ENCODE measurements at regions not wholly inside any gene's neighbourhood (a gene's known extent, or its start where the extent isn't known, plus 50 kb on each side); places are given as distances from the start of the nearest gene placed in this dataset.

DNA sequence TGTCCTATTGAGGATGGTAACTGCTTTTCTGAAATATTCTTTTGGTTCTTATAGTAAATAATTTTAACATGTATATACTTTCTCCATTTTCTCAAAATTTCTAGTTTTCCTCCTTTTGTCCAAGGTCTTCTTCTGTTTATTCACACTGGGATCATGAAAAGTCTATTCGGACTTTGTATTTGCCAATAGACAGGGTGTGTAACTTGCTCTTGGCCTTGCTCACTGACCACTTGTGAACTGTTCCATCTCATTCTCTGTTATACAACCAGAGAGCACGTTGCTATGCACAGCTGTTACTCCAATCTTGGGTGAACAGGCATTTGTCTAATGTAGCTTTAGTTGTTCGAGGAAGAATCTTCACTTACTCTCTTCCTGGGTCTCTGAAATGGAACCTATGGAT is 388.9 kb downstream of the SH3GL2 start:
- no peak overlapping the region for H3K27ac ChIP-seq (ENCODE audit: low read length)
- no peak overlapping the region for H3K4me3 ChIP-seq (ENCODE audit: low read length)
- no peak for DNase-seq (ENCODE audit: low read depth, low spot score)
- H3K36me3 ChIP-seq (ENCODE audit: control insufficient read depth, insufficient read depth, low read length), result no peaks in the 10 kb centered on the region
- no peaks in the 10 kb centered on the region for H3K4me1 ChIP-seq (ENCODE audit: control insufficient read depth, insufficient read depth, low read length)
- H3K27me3 ChIP-seq (ENCODE audit: control insufficient read depth, insufficient read depth, low read length), result no peaks in the 10 kb centered on the region
- WGBS (ENCODE audit: insufficient coverage, insufficient read length), result no CpG with 5 or more reads among the region's 3 CpGs
- H3K9me3 ChIP-seq (ENCODE audit: control insufficient read depth, insufficient read depth, low read length), result no peaks in the 10 kb centered on the region

DNA sequence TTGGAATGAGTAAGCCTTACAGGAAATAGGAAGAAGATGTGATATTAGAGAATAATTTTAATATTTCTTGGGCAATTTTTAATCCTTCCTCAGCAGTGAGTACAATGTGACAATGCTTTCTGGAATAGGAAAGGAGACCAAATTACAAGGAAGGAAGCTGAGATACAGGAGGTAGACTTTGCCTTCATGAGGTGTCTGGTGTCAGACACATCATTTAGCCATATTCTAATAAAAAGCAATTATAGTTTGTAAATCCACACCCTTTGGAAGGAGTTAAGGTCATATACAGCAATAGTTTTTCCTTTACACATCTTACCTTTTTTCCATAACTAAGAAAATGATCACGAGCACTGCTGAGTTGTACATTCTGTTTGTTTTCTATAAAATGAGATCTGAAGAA is 390.4 kb downstream of the SH3GL2 start:
- H3K9me3 ChIP-seq (ENCODE audit: control insufficient read depth, insufficient read depth, low read length), result no peaks in the 10 kb centered on the region
- no peak for DNase-seq (ENCODE audit: low read depth, low spot score)
- no peaks in the 10 kb centered on the region for H3K36me3 ChIP-seq (ENCODE audit: control insufficient read depth, insufficient read depth, low read length)
- no CpG with 5 or more reads among the region's 1 CpG for WGBS (ENCODE audit: insufficient coverage, insufficient read length)
- no peaks in the 10 kb centered on the region for H3K27me3 ChIP-seq (ENCODE audit: control insufficient read depth, insufficient read depth, low read length)
- no peak overlapping the region for H3K27ac ChIP-seq (ENCODE audit: low read length)
- H3K4me3 ChIP-seq (ENCODE audit: low read length), result no peak overlapping the region
- H3K4me1 ChIP-seq (ENCODE audit: control insufficient read depth, insufficient read depth, low read length), result no peaks in the 10 kb centered on the region

GRCh38 chr9:17970277-17970676 is 391.4 kb downstream of the SH3GL2 start:
- Histone ChIP-seq H3K27ac (ENCODE audit: low read length) (no peak overlapping the region), H3K27me3 (ENCODE audit: control insufficient read depth, insufficient read depth, low read length) (no peaks in the 10 kb centered on the region), H3K36me3 (ENCODE audit: control insufficient read depth, insufficient read depth, low read length) (no peaks in the 10 kb centered on the region), H3K4me1 (ENCODE audit: control insufficient read depth, insufficient read depth, low read length) (no peaks in the 10 kb centered on the region), H3K9me3 (ENCODE audit: control insufficient read depth, insufficient read depth, low read length) (no peaks in the 10 kb centered on the region), H3K4me3 (ENCODE audit: low read length) (no peak overlapping the region)
- DNase-seq (ENCODE audit: low read depth, low spot score), result no peak

GRCh38 chr9:17978773-17979172 is 399.9 kb downstream of the SH3GL2 start:
- no peaks in the 10 kb centered on the region for H3K9me3 ChIP-seq (ENCODE audit: control insufficient read depth, insufficient read depth, low read length)
- H3K27ac ChIP-seq (ENCODE audit: low read length), result no peak overlapping the region
- no peaks in the 10 kb centered on the region for H3K36me3 ChIP-seq (ENCODE audit: control insufficient read depth, insufficient read depth, low read length)
- H3K4me1 ChIP-seq (ENCODE audit: control insufficient read depth, insufficient read depth, low read length), result no peaks in the 10 kb centered on the region
- H3K4me3 ChIP-seq (ENCODE audit: low read length), result no peak overlapping the region
- H3K27me3 ChIP-seq (ENCODE audit: control insufficient read depth, insufficient read depth, low read length), result no peaks in the 10 kb centered on the region
- no CpG with 5 or more reads among the region's 2 CpGs for WGBS (ENCODE audit: insufficient coverage, insufficient read length)
- DNase-seq (ENCODE audit: low read depth, low spot score), result no peak

- Histone ChIP-seq H3K4me3 (ENCODE audit: low read length) (no peak overlapping the region), H3K36me3 (ENCODE audit: control insufficient read depth, insufficient read depth, low read length) (no peaks in the 10 kb centered on the region), H3K9me3 (ENCODE audit: control insufficient read depth, insufficient read depth, low read length) (no peaks in the 10 kb centered on the region), H3K4me1 (ENCODE audit: control insufficient read depth, insufficient read depth, low read length) (no peaks in the 10 kb centered on the region), H3K27me3 (ENCODE audit: control insufficient read depth, insufficient read depth, low read length) (no peaks in the 10 kb centered on the region), H3K27ac (ENCODE audit: low read length) (no peak overlapping the region)
- no peak for DNase-seq (ENCODE audit: low read depth, low spot score)
Measured at GRCh38 chr9:17986595-17986994, 407.7 kb downstream of the SH3GL2 start.

- no peak for DNase-seq (ENCODE audit: low read depth, low spot score)
- 100% methylated on average over 2 of the region's 5 CpGs for WGBS (ENCODE audit: insufficient coverage, insufficient read length)
Measured at GRCh38 chr9:17987189-17987588, 408.3 kb downstream of the SH3GL2 start.

GRCh38 chr9:17988489-17988888 is 409.6 kb downstream of the SH3GL2 start:
- no peak overlapping the region for H3K4me3 ChIP-seq (ENCODE audit: low read length)
- no peaks in the 10 kb centered on the region for H3K9me3 ChIP-seq (ENCODE audit: control insufficient read depth, insufficient read depth, low read length)
- no peaks in the 10 kb centered on the region for H3K4me1 ChIP-seq (ENCODE audit: control insufficient read depth, insufficient read depth, low read length)
- WGBS (ENCODE audit: insufficient coverage, insufficient read length), result 100% methylated on average over 1 of the region's 1 CpG
- DNase-seq (ENCODE audit: low read depth, low spot score), result no peak
- no peaks in the 10 kb centered on the region for H3K36me3 ChIP-seq (ENCODE audit: control insufficient read depth, insufficient read depth, low read length)
- no peaks in the 10 kb centered on the region for H3K27me3 ChIP-seq (ENCODE audit: control insufficient read depth, insufficient read depth, low read length)
- no peak overlapping the region for H3K27ac ChIP-seq (ENCODE audit: low read length)

More at GRCh38 chr9:17987189-17987588, 408.3 kb downstream of the SH3GL2 start:
- Histone ChIP-seq H3K27ac (ENCODE audit: low read length) (no peak overlapping the region), H3K4me3 (ENCODE audit: low read length) (no peak overlapping the region), H3K4me1 (ENCODE audit: control insufficient read depth, insufficient read depth, low read length) (no peaks in the 10 kb centered on the region), H3K9me3 (ENCODE audit: control insufficient read depth, insufficient read depth, low read length) (no peaks in the 10 kb centered on the region), H3K36me3 (ENCODE audit: control insufficient read depth, insufficient read depth, low read length) (no peaks in the 10 kb centered on the region), H3K27me3 (ENCODE audit: control insufficient read depth, insufficient read depth, low read length) (no peaks in the 10 kb centered on the region)

GRCh38 chr9:17990602-17991001 is 411.7 kb downstream of the SH3GL2 start:
- H3K4me3 ChIP-seq (ENCODE audit: low read length), result no peak overlapping the region
- DNase-seq (ENCODE audit: low read depth, low spot score), result no peak
- H3K4me1 ChIP-seq (ENCODE audit: control insufficient read depth, insufficient read depth, low read length), result no peaks in the 10 kb centered on the region
- H3K27ac ChIP-seq (ENCODE audit: low read length), result no peak overlapping the region
- no peaks in the 10 kb centered on the region for H3K36me3 ChIP-seq (ENCODE audit: control insufficient read depth, insufficient read depth, low read length)
- H3K27me3 ChIP-seq (ENCODE audit: control insufficient read depth, insufficient read depth, low read length), result no peaks in the 10 kb centered on the region
- no CpG with 5 or more reads among the region's 3 CpGs for WGBS (ENCODE audit: insufficient coverage, insufficient read length)
- H3K9me3 ChIP-seq (ENCODE audit: control insufficient read depth, insufficient read depth, low read length), result no peaks in the 10 kb centered on the region

GRCh38 chr9:17993024-17993423 is 414.2 kb downstream of the SH3GL2 start:
- no peak for DNase-seq (ENCODE audit: low read depth, low spot score)
- Histone ChIP-seq H3K36me3 (ENCODE audit: control insufficient read depth, insufficient read depth, low read length) (no peaks in the 10 kb centered on the region), H3K27ac (ENCODE audit: low read length) (no peak overlapping the region), H3K4me3 (ENCODE audit: low read length) (no peak overlapping the region), H3K4me1 (ENCODE audit: control insufficient read depth, insufficient read depth, low read length) (no peaks in the 10 kb centered on the region), H3K27me3 (ENCODE audit: control insufficient read depth, insufficient read depth, low read length) (no peaks in the 10 kb centered on the region), H3K9me3 (ENCODE audit: control insufficient read depth, insufficient read depth, low read length) (no peaks in the 10 kb centered on the region)
- no CpG with 5 or more reads among the region's 1 CpG for WGBS (ENCODE audit: insufficient coverage, insufficient read length)

GRCh38 chr9:17994695-17995425 is 416.0 kb downstream of the SH3GL2 start:
- H3K27me3 ChIP-seq (ENCODE audit: control insufficient read depth, insufficient read depth, low read length), result no peaks in the 10 kb centered on the region
- H3K4me1 ChIP-seq (ENCODE audit: control insufficient read depth, insufficient read depth, low read length), result no peaks in the 10 kb centered on the region
- no peaks in the 10 kb centered on the region for H3K36me3 ChIP-seq (ENCODE audit: control insufficient read depth, insufficient read depth, low read length)
- no peaks in the 10 kb centered on the region for H3K9me3 ChIP-seq (ENCODE audit: control insufficient read depth, insufficient read depth, low read length)
- no peak overlapping the region for H3K27ac ChIP-seq (ENCODE audit: low read length)
- H3K4me3 ChIP-seq (ENCODE audit: low read length), result no peak overlapping the region
- no CpG with 5 or more reads among the region's 4 CpGs for WGBS (ENCODE audit: insufficient coverage, insufficient read length)
- no peak for DNase-seq (ENCODE audit: low read depth, low spot score)

- Histone ChIP-seq H3K4me3 (ENCODE audit: low read length) (no peak overlapping the region), H3K27ac (ENCODE audit: low read length) (no peak overlapping the region), H3K9me3 (ENCODE audit: control insufficient read depth, insufficient read depth, low read length) (no peaks in the 10 kb centered on the region), H3K4me1 (ENCODE audit: control insufficient read depth, insufficient read depth, low read length) (no peaks in the 10 kb centered on the region), H3K27me3 (ENCODE audit: control insufficient read depth, insufficient read depth, low read length) (no peaks in the 10 kb centered on the region), H3K36me3 (ENCODE audit: control insufficient read depth, insufficient read depth, low read length) (no peaks in the 10 kb centered on the region)
- DNase-seq (ENCODE audit: low read depth, low spot score), result no peak
- WGBS (ENCODE audit: insufficient coverage, insufficient read length), result no CpG with 5 or more reads among the region's 1 CpG
Measured at GRCh38 chr9:17996728-17997127, 417.9 kb downstream of the SH3GL2 start.
